Small intestine (tissue), 7 donors: ENCODE measurements at regions not wholly inside any gene's neighbourhood (a gene's known extent, or its start where the extent isn't known, plus 50 kb on each side); places are given as distances from the start of the nearest gene placed in this dataset.

ENCODE experiments used
- DNase-seq, 2 donors: peaks; one replicate each; pipeline versions ENCODE4 v3.0.0 to v3.0.0-alpha.2; 2013
- FAIRE-seq: peaks from 2 replicates; lab custom pipeline; 2012; peaks lifted over from hg19 to GRCh38; lab: Jason Lieb, UNC
- H3K27ac ChIP-seq, 3 donors: one replicate each; pipeline ENCODE4 v1.5.1; 2013; ENCODE audit warnings: low read length in 2 of 3, mild to moderate bottlenecking in 2 of 3, control low read depth in 1 of 3, inconsistent platforms in 1 of 3, low read depth in 1 of 3, moderate library complexity in 1 of 3
- H3K27me3 ChIP-seq, 3 donors: one replicate each; pipeline ENCODE4 v1.6.1; 2013; ENCODE audit warnings: low read length in 3 of 3, inconsistent platforms in 1 of 3; ENCODE audit not compliant: control insufficient read depth in 3 of 3, insufficient read depth in 3 of 3
- H3K36me3 ChIP-seq, 3 donors: one replicate each; pipeline ENCODE4 v1.6.1; 2013; ENCODE audit warnings: low read length in 3 of 3, inconsistent platforms in 1 of 3, low read depth in 1 of 3, mild to moderate bottlenecking in 1 of 3, moderate library complexity in 1 of 3; ENCODE audit not compliant: control insufficient read depth in 3 of 3, insufficient read depth in 2 of 3
- H3K4me1 ChIP-seq, 3 donors: one replicate each; pipeline ENCODE4 v1.6.1; 2013; ENCODE audit warnings: low read length in 2 of 3, inconsistent platforms in 1 of 3, low read depth in 1 of 3, mild to moderate bottlenecking in 1 of 3, moderate library complexity in 1 of 3; ENCODE audit not compliant: control insufficient read depth in 3 of 3, insufficient read depth in 2 of 3
- H3K4me3 ChIP-seq, 3 donors: one replicate each; pipeline ENCODE4 v1.5.1; 2013; ENCODE audit warnings: low read length in 3 of 3, control low read depth in 1 of 3, inconsistent platforms in 1 of 3, low read depth in 1 of 3, mild to moderate bottlenecking in 1 of 3, moderate library complexity in 1 of 3
- H3K9me3 ChIP-seq, 2 donors: one replicate each; pipeline ENCODE4 v1.6.1; 2013; ENCODE audit warnings: low read depth in 1 of 2, low read length in 1 of 2; ENCODE audit not compliant: control insufficient read depth in 2 of 2, insufficient read depth in 1 of 2
- WGBS, 3 donors: extraction: QIAGEN DNeasy Blood & Tissue Kit; methylation state at CpG; one replicate each; pipeline ENCODE4 v1.1.7; 2013; 5-methylcytosine and 5-hydroxymethylcytosine counted together
- donor health status: healthy with polysubstance abuse.
- donor health status: control.
- donor health status: control.
- donor health status: Bipolar disorder and iron deficiency.
- donor health status: healthy.

- H3K27ac ChIP-seq, result no peak overlapping the region
- H3K27me3 ChIP-seq, result no peaks in the 10 kb centered on the region
- H3K9me3 ChIP-seq, result no peaks in the 10 kb centered on the region
- H3K4me1 ChIP-seq, result no peaks in the 10 kb centered on the region
- H3K36me3 ChIP-seq, result no peaks in the 10 kb centered on the region
- WGBS, 3 donors, result 73 to 77% methylated on average over 2 of the region's 2 CpGs; no CpG with 5 or more reads in 1 of the 3 donors
- no peak for DNase-seq
- H3K4me3 ChIP-seq, result no peak overlapping the region
- no peak for FAIRE-seq
Observed at GRCh38 chrY:17045124-17045523, 834.9 kb downstream of the CDY2B start.

GRCh38 chrY:17044723-17045122 lies 835.3 kb downstream of the CDY2B start:
- no peak for FAIRE-seq
- WGBS, 3 donors, result 68 to 79% methylated on average over 4 of the region's 4 CpGs; no CpG with 5 or more reads in 1 of the 3 donors

DNA sequence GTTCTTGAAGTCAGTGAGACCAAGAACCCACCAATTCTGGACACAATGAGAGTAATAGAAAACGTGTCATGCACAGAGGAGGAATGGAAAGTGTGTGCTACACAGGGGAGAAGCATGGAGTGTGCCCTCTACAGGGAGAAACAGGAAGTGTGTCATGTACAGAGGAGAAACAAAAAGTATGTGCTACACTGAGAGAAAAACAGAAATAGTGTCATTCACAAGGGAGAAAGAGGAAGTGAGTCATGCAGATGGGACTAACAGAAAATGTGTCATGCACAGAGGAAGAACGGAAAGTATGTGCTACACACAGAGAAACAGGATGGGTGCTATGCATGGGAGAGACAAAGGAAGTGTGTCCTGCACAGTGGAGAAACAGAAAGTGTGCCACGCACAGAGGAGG lies 835.7 kb downstream of the CDY2B start:
- DNase-seq (no peak), FAIRE-seq (no peak)
- no peaks in the 10 kb centered on the region for H3K4me1 ChIP-seq
- H3K27me3 ChIP-seq, result no peaks in the 10 kb centered on the region
- H3K4me3 ChIP-seq, result no peak overlapping the region
- H3K9me3 ChIP-seq, result no peaks in the 10 kb centered on the region
- H3K27ac ChIP-seq, result no peak overlapping the region
- 53 to 59% methylated on average over 3 of the region's 3 CpGs; no CpG with 5 or more reads in 1 of the 3 donors for WGBS, 3 donors
- H3K36me3 ChIP-seq, result no peaks in the 10 kb centered on the region

More at GRCh38 chrY:17044723-17045122, 835.3 kb downstream of the CDY2B start:
- no peak overlapping the region for H3K4me3 ChIP-seq
- no peaks in the 10 kb centered on the region for H3K4me1 ChIP-seq
- no peaks in the 10 kb centered on the region for H3K27me3 ChIP-seq
- no peak overlapping the region for H3K27ac ChIP-seq
- H3K9me3 ChIP-seq, result no peaks in the 10 kb centered on the region
- H3K36me3 ChIP-seq, result no peaks in the 10 kb centered on the region
- no peak for DNase-seq

DNA sequence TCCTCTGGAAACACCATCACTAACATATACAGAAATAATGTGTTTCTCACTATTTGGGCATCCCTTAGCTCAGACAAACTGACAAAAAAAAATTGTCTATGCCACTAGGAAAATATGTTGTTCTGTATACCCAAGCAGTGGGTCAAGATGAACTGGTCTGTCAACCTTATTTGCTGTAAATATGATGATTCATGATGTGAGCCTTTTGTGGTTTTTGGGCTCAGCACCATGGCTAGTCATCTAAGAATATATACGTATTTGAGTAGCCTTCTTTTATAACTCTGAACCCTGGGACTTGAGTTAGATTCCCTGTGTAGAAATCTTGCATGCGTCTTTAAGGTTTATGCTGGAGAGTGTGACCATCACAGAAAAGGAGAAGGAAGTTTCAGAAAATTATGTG lies 841.6 kb downstream of the CDY2B start:
- Histone ChIP-seq H3K27me3 (no peaks in the 10 kb centered on the region), H3K27ac (no peak overlapping the region), H3K36me3 (no peaks in the 10 kb centered on the region), H3K9me3 (no peaks in the 10 kb centered on the region), H3K4me3 (no peak overlapping the region), H3K4me1 (no peaks in the 10 kb centered on the region)
- WGBS, 3 donors, result 91 to 97% methylated on average over 2 of the region's 2 CpGs; no CpG with 5 or more reads in 1 of the 3 donors
- FAIRE-seq (no peak), DNase-seq (no peak)

GRCh38 chrY:17018126-17018525 lies 861.9 kb downstream of the CDY2B start:
- WGBS, 3 donors, result 90 to 97% methylated on average over 3 of the region's 3 CpGs; no CpG with 5 or more reads in 1 of the 3 donors
- DNase-seq, result no peak
- no peaks in the 10 kb centered on the region for H3K9me3 ChIP-seq
- no peaks in the 10 kb centered on the region for H3K36me3 ChIP-seq
- no peak for FAIRE-seq
- H3K4me3 ChIP-seq, result no peak overlapping the region
- no peak overlapping the region for H3K27ac ChIP-seq
- H3K27me3 ChIP-seq, result no peaks in the 10 kb centered on the region
- H3K4me1 ChIP-seq, result no peaks in the 10 kb centered on the region

DNA sequence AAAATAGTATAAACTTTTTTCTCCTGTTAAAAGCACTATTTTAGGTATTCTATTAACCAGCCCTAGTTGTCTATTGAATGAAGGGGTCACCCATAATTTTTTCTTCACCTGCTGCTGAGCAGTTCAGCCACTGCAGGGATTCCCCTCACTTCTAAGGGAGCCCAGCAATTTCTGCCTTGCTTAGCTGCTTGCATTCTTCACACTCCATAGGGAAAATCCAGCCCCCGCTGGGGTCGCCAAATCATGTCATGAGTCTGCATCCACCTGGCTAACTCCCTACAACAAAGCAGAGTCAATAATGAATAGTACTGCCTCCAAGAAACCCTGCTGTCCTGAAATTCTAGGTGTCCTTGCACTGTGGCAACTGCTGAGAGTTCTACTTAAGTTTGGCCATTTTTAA lies 886.5 kb downstream of the CDY2B start:
- no peaks in the 10 kb centered on the region for H3K9me3 ChIP-seq
- no peak for DNase-seq
- H3K4me1 ChIP-seq, result no peaks in the 10 kb centered on the region
- H3K4me3 ChIP-seq, result no peak overlapping the region
- H3K27ac ChIP-seq, result no peak overlapping the region
- no peak for FAIRE-seq
- no peaks in the 10 kb centered on the region for H3K36me3 ChIP-seq
- 80 to 85% methylated on average over 2 of the region's 2 CpGs; no CpG with 5 or more reads in 1 of the 3 donors for WGBS, 3 donors
- H3K27me3 ChIP-seq, result no peaks in the 10 kb centered on the region

DNA sequence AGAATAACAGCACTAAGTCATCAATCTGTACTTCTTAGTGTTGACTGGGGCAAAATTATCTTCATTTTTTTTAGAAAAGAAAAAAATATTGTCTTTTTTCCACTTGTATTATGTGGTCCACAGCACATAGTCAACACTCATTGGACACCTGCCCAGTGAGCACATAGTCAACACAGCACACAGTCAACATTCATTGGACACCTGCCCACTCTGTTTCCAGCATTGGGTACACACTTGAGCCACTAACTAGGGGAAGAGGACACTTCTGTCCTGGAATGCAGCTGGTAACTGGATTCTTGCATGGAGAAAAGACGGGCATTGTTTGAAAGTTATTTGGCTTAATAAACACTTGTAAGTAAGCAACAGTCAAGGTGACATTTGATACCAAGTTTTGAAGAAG lies 898.2 kb downstream of the CDY2B start:
- Histone ChIP-seq H3K36me3 (no peaks in the 10 kb centered on the region), H3K9me3 (no peaks in the 10 kb centered on the region), H3K4me1 (no peaks in the 10 kb centered on the region), H3K27me3 (no peaks in the 10 kb centered on the region), H3K4me3 (no peak overlapping the region), H3K27ac (no peak overlapping the region)
- DNase-seq (no peak), FAIRE-seq (no peak)
- WGBS, 3 donors, result 80 to 93% methylated on average over 1 of the region's 1 CpG; no CpG with 5 or more reads in 1 of the 3 donors

GRCh38 chrY:16959071-16959470 lies 920.9 kb downstream of the CDY2B start:
- FAIRE-seq (no peak), DNase-seq (no peak)
- Histone ChIP-seq H3K4me1 (no peaks in the 10 kb centered on the region), H3K4me3 (no peak overlapping the region), H3K9me3 (no peaks in the 10 kb centered on the region), H3K36me3 (no peaks in the 10 kb centered on the region), H3K27me3 (no peaks in the 10 kb centered on the region), H3K27ac (no peak overlapping the region)
- WGBS, 3 donors, result 90 to 92% methylated on average over 6 of the region's 6 CpGs; no CpG with 5 or more reads in 1 of the 3 donors

DNA sequence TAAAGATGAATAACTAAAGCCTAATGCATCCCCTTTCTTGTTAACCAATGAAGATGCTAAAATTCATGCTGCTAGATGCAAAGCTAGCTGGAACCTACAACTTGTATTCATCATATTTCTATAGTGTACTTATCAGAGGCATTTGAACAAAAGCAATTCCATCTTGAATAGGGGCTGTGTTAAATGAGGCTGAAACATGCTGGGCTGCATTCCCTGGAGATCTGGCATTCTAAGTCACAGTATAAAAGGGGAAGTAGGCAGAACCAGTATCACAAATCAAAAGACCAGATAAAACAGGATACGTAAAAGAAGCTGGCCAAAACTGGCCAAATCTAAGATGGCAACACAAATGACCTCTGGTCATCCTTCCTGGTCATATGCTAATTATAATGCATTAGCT lies 932.8 kb downstream of the CDY2B start:
- no peak for FAIRE-seq
- Histone ChIP-seq H3K9me3 (no peaks in the 10 kb centered on the region), H3K4me1 (no peaks in the 10 kb centered on the region), H3K27ac (no peak overlapping the region), H3K36me3 (no peaks in the 10 kb centered on the region), H3K4me3 (no peak overlapping the region), H3K27me3 (no peaks in the 10 kb centered on the region)
- 80 to 91% methylated on average over 1 of the region's 1 CpG; no CpG with 5 or more reads in 1 of the 3 donors for WGBS, 3 donors
- DNase-seq, result no peak
